CD4-positive, alpha-beta memory T cell (primary cell): ENCODE measurements at regions not wholly inside any gene's neighbourhood (a gene's known extent, or its start where the extent isn't known, plus 50 kb on each side); places are given as distances from the start of the nearest gene placed in this dataset.

Experiments used
- CTCF ChIA-PET: fragments of 350-600 bp; sonication (Branson Sonifier 250); formaldehyde crosslinking; loops from one replicate; lab custom pipeline; 2021; ENCODE audit warnings: inconsistent platforms; ENCODE audit not compliant: partially characterized antibody; lab: Charles Lee
- POLR2A ChIA-PET: fragments of 350-600 bp; sonication (Branson Sonifier 250); formaldehyde crosslinking; loops from one replicate; lab custom pipeline; 2021; ENCODE audit not compliant: partially characterized antibody; lab: Charles Lee
- DNase-seq, 5 donors: peaks; one replicate each; pipeline versions ENCODE4 v3.0.0 to v3.0.0-alpha.2; 2020 to 2022; ENCODE audit warnings: mixed read lengths in 1 of 5
- H3K27ac ChIP-seq: one replicate; pipeline ENCODE4 v1.7.0; 2013; ENCODE audit warnings: low read depth, low read length
- H3K27me3 ChIP-seq: 2 replicates; pipeline ENCODE4 v1.7.0; 2013; ENCODE audit warnings: mild to moderate bottlenecking, low read length, moderate library complexity; ENCODE audit not compliant: insufficient read depth
- H3K36me3 ChIP-seq: 2 replicates; pipeline ENCODE4 v1.7.0; 2013; ENCODE audit warnings: mild to moderate bottlenecking, low read length, moderate library complexity; ENCODE audit not compliant: insufficient read depth
- H3K4me1 ChIP-seq: 2 replicates; pipeline ENCODE4 v1.7.0; 2013; ENCODE audit warnings: mild to moderate bottlenecking, low read length, moderate library complexity; ENCODE audit not compliant: insufficient read depth
- H3K4me3 ChIP-seq, 2 donors: one replicate each; pipeline ENCODE4 v1.7.0; 2013; ENCODE audit warnings: low read length in 2 of 2, mild to moderate bottlenecking in 1 of 2
- H3K9me3 ChIP-seq, 2 donors: one replicate each; pipeline ENCODE4 v1.7.0; 2013; ENCODE audit warnings: low read length in 2 of 2, control low read depth in 1 of 2; ENCODE audit not compliant: control insufficient read depth in 1 of 2
- H3K27ac Mint-ChIP-seq, 7 donors: one replicate each; pipeline ENCODE4 v1.8.0; 2020 to 2021; ENCODE audit warnings: mixed read lengths in 7 of 7, mild to moderate bottlenecking in 6 of 7, inconsistent platforms in 3 of 7, moderate library complexity in 3 of 7
- H3K27me3 Mint-ChIP-seq, 2 donors: one replicate each; pipeline ENCODE4 v1.8.0; 2020 to 2021; ENCODE audit warnings: mixed read lengths in 2 of 2
- H3K36me3 Mint-ChIP-seq, 2 donors: one replicate each; pipeline ENCODE4 v1.8.0; 2020 to 2021; ENCODE audit warnings: mixed read lengths in 2 of 2, inconsistent platforms in 1 of 2, mild to moderate bottlenecking in 1 of 2
- H3K4me1 Mint-ChIP-seq, 4 donors: one replicate each; pipeline ENCODE4 v1.8.0; 2020 to 2021; ENCODE audit warnings: mixed read lengths in 4 of 4, mild to moderate bottlenecking in 1 of 4
- H3K4me3 Mint-ChIP-seq, 8 donors: one replicate each; pipeline ENCODE4 v1.8.0; 2020 to 2021; ENCODE audit warnings: mixed read lengths in 8 of 8, mild to moderate bottlenecking in 7 of 8, moderate library complexity in 6 of 8, inconsistent platforms in 3 of 8
- H3K9me3 Mint-ChIP-seq, 8 donors: one replicate each; pipeline ENCODE4 v1.8.0; 2020 to 2021; ENCODE audit warnings: mixed read lengths in 8 of 8, mild to moderate bottlenecking in 5 of 8, inconsistent platforms in 3 of 8, moderate library complexity in 1 of 8
- intact Hi-C: fragments of 100-400 bp; cut with micrococcal nuclease; formaldehyde crosslinking; loops from one replicate; pipeline ENCODE4 v1.15.1; 2023

- intact Hi-C loops: no loop called here
- H3K4me1 ChIP-seq: no peaks in the 10 kb centered on the region
- Mint-ChIP-seq H3K36me3 (no peaks in the 10 kb centered on the region), H3K4me1 (no peaks in the 10 kb centered on the region), H3K27me3 (no peaks in the 10 kb centered on the region), H3K9me3 (peaks cover 0 to 2% (median 0%) of the 10 kb centered on the region in 8 donors), H3K27ac (no peak overlapping the region), H3K4me3 (no peak overlapping the region)
- ChIA-PET CTCF (no interaction called here), POLR2A (no interaction called here)
- no peaks in the 10 kb centered on the region for H3K36me3 ChIP-seq
- no peak overlapping the region for H3K4me3 ChIP-seq
- DNase-seq: no peak
- no peak overlapping the region for H3K27ac ChIP-seq
- H3K27me3 ChIP-seq: no peaks in the 10 kb centered on the region
- peaks cover 0 to 5% of the 10 kb centered on the region in 2 donors for H3K9me3 ChIP-seq
These were observed 294.6 kb downstream of the ANXA1 start for GRCh38 chr9:73446306-73446705.

- ChIA-PET POLR2A (no interaction called here), CTCF (no interaction called here)
- Histone ChIP-seq H3K27me3 (no peaks in the 10 kb centered on the region), H3K36me3 (no peaks in the 10 kb centered on the region), H3K27ac (no peak overlapping the region), H3K4me3 (no peak overlapping the region), H3K9me3 (peaks cover 0 to 5% of the 10 kb centered on the region in 2 donors), H3K4me1 (no peaks in the 10 kb centered on the region)
- Mint-ChIP-seq H3K4me3 (no peak overlapping the region), H3K27me3 (no peaks in the 10 kb centered on the region), H3K4me1 (no peaks in the 10 kb centered on the region), H3K36me3 (no peaks in the 10 kb centered on the region), H3K27ac (no peak overlapping the region), H3K9me3 (peaks cover 0 to 2% (median 0%) of the 10 kb centered on the region in 8 donors)
- intact Hi-C loops: no loop called here
- DNase-seq: no peak
These were observed 299.3 kb downstream of the ANXA1 start for GRCh38 chr9:73451003-73451402.

- Histone ChIP-seq H3K9me3 (no peaks in the 10 kb centered on the region), H3K4me1 (no peaks in the 10 kb centered on the region), H3K36me3 (no peaks in the 10 kb centered on the region), H3K27me3 (no peaks in the 10 kb centered on the region), H3K27ac (no peak overlapping the region), H3K4me3 (no peak overlapping the region)
- Mint-ChIP-seq H3K4me3 (no peak overlapping the region), H3K4me1 (no peaks in the 10 kb centered on the region), H3K27ac (no peak overlapping the region), H3K9me3 (peaks cover 0 to 2% (median 0%) of the 10 kb centered on the region in 8 donors), H3K36me3 (no peaks in the 10 kb centered on the region), H3K27me3 (no peaks in the 10 kb centered on the region)
- intact Hi-C loops: no loop called here
- no peak for DNase-seq
- ChIA-PET POLR2A (no interaction called here), CTCF (no interaction called here)
These were observed 308.2 kb downstream of the ANXA1 start for GRCh38 chr9:73459817-73460216.

- Mint-ChIP-seq H3K27me3 (no peaks in the 10 kb centered on the region), H3K4me1 (no peaks in the 10 kb centered on the region), H3K4me3 (no peak overlapping the region), H3K9me3 (peaks cover 0 to 7% (median 2%) of the 10 kb centered on the region in 8 donors), H3K27ac (no peak overlapping the region), H3K36me3 (no peaks in the 10 kb centered on the region)
- Histone ChIP-seq H3K9me3 (no peaks in the 10 kb centered on the region), H3K27me3 (no peaks in the 10 kb centered on the region), H3K4me1 (no peaks in the 10 kb centered on the region), H3K27ac (no peak overlapping the region), H3K4me3 (no peak overlapping the region), H3K36me3 (no peaks in the 10 kb centered on the region)
- ChIA-PET CTCF (no interaction called here), POLR2A (no interaction called here)
- DNase-seq: no peak
- intact Hi-C loops: no loop called here
These were observed 317.1 kb downstream of the ANXA1 start for GRCh38 chr9:73468716-73469115.

GRCh38 chr9:73470766-73471165 is 319.1 kb downstream of the ANXA1 start:
- ChIA-PET POLR2A (no interaction called here), CTCF (no interaction called here)
- Histone ChIP-seq H3K4me1 (no peaks in the 10 kb centered on the region), H3K36me3 (no peaks in the 10 kb centered on the region), H3K9me3 (no peaks in the 10 kb centered on the region), H3K27me3 (no peaks in the 10 kb centered on the region), H3K27ac (no peak overlapping the region), H3K4me3 (no peak overlapping the region)
- Mint-ChIP-seq H3K4me3 (no peak overlapping the region), H3K4me1 (no peaks in the 10 kb centered on the region), H3K9me3 (peaks cover 0 to 9% (median 2%) of the 10 kb centered on the region in 8 donors), H3K27me3 (no peaks in the 10 kb centered on the region), H3K36me3 (no peaks in the 10 kb centered on the region), H3K27ac (no peak overlapping the region)
- DNase-seq: no peak
- intact Hi-C loops: no loop called here

GRCh38 chr9:73474002-73474600 is 322.4 kb downstream of the ANXA1 start:
- POLR2A ChIA-PET: no interaction called here
- Histone ChIP-seq H3K36me3 (no peaks in the 10 kb centered on the region), H3K4me1 (no peaks in the 10 kb centered on the region), H3K27me3 (no peaks in the 10 kb centered on the region), H3K9me3 (no peaks in the 10 kb centered on the region), H3K27ac (no peak overlapping the region), H3K4me3 (no peak overlapping the region)
- DNase-seq: no peak
- intact Hi-C loops: no loop called here
- Mint-ChIP-seq H3K36me3 (no peaks in the 10 kb centered on the region), H3K27me3 (no peaks in the 10 kb centered on the region), H3K27ac (no peak overlapping the region), H3K4me1 (no peaks in the 10 kb centered on the region), H3K4me3 (no peak overlapping the region), H3K9me3 (peaks cover 0 to 9% (median 2%) of the 10 kb centered on the region in 8 donors)
- CTCF ChIA-PET: no interaction called here

- no peaks in the 10 kb centered on the region for H3K36me3 Mint-ChIP-seq
- H3K27ac Mint-ChIP-seq: no peak overlapping the region
- no peaks in the 10 kb centered on the region for H3K9me3 ChIP-seq
- no peak overlapping the region for H3K27ac ChIP-seq
- DNase-seq: no peak
- no peaks in the 10 kb centered on the region for H3K27me3 Mint-ChIP-seq
- no peak overlapping the region for H3K4me3 ChIP-seq
- POLR2A ChIA-PET: no interaction called here
- no peaks in the 10 kb centered on the region for H3K36me3 ChIP-seq
- H3K27me3 ChIP-seq: no peaks in the 10 kb centered on the region
- intact Hi-C loops: no loop called here
- H3K4me1 Mint-ChIP-seq: no peaks in the 10 kb centered on the region
- H3K4me1 ChIP-seq: no peaks in the 10 kb centered on the region
- CTCF ChIA-PET: no interaction called here
- H3K4me3 Mint-ChIP-seq: no peak overlapping the region
- H3K9me3 Mint-ChIP-seq: peaks cover 0 to 9% (median 2%) of the 10 kb centered on the region in 8 donors
These were observed 323.0 kb downstream of the ANXA1 start for GRCh38 chr9:73474625-73475024.

- intact Hi-C loops: no loop called here
- Mint-ChIP-seq H3K36me3 (no peaks in the 10 kb centered on the region), H3K9me3 (peaks cover 0 to 8% (median 3%) of the 10 kb centered on the region in 8 donors), H3K27me3 (no peaks in the 10 kb centered on the region), H3K27ac (no peak overlapping the region), H3K4me1 (no peaks in the 10 kb centered on the region), H3K4me3 (no peak overlapping the region)
- Histone ChIP-seq H3K27me3 (no peaks in the 10 kb centered on the region), H3K9me3 (no peaks in the 10 kb centered on the region), H3K4me3 (no peak overlapping the region), H3K36me3 (no peaks in the 10 kb centered on the region), H3K4me1 (no peaks in the 10 kb centered on the region), H3K27ac (no peak overlapping the region)
- ChIA-PET POLR2A (no interaction called here), CTCF (no interaction called here)
- DNase-seq: no peak
These were observed 343.2 kb downstream of the ANXA1 start for GRCh38 chr9:73494894-73495293.
